AG08395 (cell line): ENCODE measurements at regions not wholly inside any gene's neighbourhood (a gene's known extent, or its start where the extent isn't known, plus 50 kb on each side); places are given as distances from the start of the nearest gene placed in this dataset.
A peak's percentile ranks its signal among the peaks of the same experiment; 100 is the strongest.

Experiments used
- DNase-seq: peaks from one replicate; pipeline ENCODE4 v3.0.0; 2012; ENCODE audit warnings: mixed read lengths, low spot score

DNA sequence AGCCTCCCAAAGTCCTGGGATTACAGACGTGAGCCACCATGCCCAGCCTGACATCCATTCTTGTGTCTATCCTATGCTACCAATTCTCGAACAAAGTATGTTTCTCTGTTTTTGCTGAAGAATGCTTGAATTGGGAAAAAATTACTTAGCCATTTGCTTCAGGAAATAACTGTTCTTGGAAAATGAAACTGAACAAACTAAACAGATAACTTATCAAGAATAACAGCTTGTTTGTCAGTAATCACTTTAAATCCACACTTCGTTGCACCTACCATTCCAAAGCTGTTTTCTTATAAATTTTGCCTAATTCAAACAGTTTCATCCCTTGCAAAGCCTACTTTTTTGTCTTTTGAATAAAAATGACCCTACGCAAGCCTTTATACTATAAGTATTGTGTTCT is 672.9 kb downstream of the SUCLG1 start:
- no peak for DNase-seq

DNA sequence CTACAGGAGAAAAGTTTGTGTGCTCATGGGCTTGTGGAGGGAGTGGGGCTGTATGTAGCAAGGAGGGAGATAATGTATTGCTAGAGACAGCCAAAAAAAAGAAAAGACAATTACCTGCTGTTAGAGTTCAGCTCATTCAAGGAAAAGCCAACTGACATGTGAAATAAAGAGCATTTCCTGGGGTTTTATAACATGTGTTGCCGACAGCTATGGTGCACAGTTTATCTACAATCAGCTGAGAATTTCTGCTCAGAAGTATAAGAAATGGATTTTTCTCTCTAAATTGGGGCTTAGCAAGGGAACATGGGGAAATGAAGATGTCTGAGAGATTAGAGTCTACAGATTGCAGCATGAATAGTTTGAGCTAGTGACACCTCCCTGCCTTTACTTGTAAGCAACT is 674.1 kb downstream of the SUCLG1 start:
- no peak for DNase-seq

- no peak for DNase-seq
Observed at GRCh38 chr2:83784315-83784714, 674.8 kb downstream of the SUCLG1 start.

DNA sequence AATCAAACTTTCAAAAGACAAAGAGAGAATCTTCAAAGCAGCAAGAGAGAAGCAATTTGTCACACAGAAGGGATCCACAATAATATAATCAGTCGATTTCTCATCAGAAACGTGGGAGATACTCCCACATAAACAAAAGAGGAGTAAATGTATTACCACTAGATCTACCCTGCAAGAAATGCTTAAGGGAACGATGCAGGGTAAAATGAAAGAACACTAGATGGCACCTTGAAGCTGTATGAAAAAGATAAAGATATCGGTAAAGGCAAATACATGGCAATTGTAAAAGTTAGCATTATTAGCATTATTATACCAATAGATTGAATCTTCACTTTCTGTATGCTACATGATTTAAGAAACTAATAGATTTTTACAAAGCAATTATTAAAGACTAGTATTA is 677.0 kb downstream of the SUCLG1 start:
- no peak for DNase-seq

- DNase-seq: no peak
Observed at GRCh38 chr2:83764447-83765005, 694.6 kb downstream of the SUCLG1 start.

DNA sequence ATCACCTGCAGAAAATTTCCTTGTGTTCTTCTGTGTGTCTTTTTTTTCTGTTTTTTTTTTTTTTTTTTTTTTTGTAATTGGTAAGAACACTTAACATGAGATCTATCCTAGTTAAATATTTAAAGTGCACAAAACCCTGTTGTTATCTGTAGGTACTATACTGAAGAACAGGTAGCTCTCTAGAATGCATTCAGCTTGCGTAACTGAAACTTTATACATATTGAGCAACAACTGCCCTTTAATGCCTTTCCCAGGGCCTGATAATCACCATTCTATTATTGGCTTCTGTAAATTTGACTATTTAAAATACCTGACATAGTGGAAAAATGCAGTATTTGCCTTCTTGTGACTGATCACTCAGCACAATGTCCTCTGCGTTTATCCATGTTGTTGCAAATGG is 701.8 kb downstream of the SUCLG1 start:
- no peak for DNase-seq

GRCh38 chr2:83756219-83756618 is 702.9 kb downstream of the SUCLG1 start:
- DNase-seq: no peak

DNA sequence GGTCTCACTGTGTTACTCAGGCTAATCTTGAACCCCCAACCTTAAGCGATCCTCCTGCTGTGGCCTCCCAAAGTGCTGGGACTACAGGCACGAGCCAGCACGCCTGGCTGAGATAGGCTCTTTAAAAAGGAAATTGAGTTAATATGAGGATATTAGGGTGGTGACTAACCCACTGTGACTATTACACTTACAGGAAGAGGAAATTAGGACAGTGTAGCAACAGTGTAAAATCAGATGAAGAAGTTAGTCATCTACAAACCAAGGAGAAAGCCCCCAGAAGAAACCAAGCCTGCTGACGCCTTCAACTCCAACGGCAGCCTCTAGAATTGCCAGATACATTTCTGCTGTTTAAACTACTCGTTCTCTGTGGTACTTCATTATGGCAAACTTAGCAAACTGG is 711.9 kb downstream of the SUCLG1 start:
- no peak for DNase-seq

GRCh38 chr2:83744855-83745254 is 714.2 kb downstream of the SUCLG1 start:
- no peak for DNase-seq

DNA sequence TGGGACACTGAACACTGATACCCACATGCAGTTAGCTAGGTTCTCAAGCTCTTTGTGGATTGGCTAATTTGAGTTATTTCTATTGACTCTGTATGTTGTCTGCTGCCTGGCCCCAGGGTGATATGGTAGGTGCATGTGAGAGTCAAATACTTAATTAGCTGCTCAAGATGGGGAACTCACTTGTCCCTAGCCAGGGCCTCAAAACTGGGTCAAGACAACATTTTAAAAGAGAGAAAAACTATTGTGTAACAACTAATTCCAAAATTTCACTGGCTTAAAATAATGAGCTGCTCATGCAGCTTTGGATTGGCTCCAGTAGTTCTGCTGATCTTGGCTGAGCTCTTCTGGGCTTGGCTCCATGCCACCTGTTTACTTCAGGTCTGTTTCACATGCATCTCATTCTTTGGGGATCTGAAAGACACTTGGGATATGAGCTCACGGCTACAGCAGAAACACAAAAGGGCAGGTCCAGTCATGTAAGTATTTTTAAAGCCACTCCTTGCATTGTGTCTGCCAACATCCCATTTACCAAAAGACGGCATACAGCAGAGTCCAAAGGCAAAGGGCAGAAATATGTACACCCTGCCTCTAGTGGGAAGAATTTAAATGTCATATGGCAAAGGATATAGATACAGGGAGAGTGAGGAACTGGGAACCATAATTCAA is 716.8 kb downstream of the SUCLG1 start:
- no peak for DNase-seq

DNA sequence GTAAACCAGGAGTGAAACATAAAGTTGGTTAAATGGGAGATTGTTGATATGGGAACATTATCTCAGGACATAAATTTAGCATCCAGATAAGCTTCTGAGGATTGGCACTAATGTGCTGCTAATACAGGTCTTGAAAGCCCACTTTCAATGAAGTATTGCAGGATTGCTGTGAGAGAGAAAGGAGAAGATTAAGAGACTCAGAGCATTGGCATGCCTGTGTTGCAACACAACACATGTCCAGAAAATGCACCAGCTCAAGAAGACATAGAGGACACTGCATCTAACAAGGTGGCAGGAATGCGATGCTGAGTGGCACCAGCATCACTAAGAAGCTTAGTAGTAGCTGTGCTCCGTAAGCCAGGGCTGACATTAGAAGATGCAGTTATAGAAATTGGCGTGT is 728.9 kb downstream of the SUCLG1 start:
- peak; percentile 2 for DNase-seq

DNA sequence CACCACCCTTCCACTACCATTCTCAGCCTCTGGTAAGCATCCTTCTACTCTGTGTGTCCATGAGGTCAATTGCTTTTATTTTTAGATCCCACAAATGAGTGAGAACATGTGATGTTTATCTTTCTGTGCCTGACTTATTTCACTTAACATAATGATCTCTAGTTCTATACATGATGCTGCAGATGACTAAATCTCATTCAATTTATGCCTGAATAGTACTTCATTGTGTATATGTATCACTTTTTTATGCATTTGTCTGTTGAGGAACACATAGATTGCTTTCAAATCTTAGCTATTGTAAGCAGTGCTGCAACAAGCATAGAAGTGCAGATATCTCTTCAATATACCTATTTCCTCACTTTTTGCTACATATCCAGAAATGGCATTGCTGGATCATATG is 733.3 kb downstream of the SUCLG1 start:
- DNase-seq: no peak

- no peak for DNase-seq
Observed at GRCh38 chr2:83705146-83705545, 753.9 kb downstream of the SUCLG1 start.

DNA sequence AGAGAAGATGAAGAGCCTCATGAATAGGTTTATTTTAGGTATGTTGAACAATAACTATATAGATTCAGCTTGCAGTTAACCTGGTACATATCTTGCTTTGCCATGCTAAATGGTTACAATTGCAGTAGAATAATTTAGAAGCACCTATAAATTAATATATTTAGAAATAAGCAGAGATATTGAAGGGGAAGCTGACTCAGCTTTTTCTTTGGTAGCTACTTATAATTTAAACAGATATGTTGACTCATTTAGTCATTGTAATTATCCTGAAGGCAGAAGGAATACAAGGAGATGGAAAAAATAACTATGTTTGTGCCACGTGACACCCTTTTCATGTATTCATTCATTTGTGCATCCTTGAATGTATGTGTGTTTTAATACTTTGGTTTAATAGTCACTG is 755.5 kb downstream of the SUCLG1 start:
- DNase-seq: no peak

GRCh38 chr2:83696838-83697237 is 762.2 kb downstream of the SUCLG1 start:
- DNase-seq: no peak

DNA sequence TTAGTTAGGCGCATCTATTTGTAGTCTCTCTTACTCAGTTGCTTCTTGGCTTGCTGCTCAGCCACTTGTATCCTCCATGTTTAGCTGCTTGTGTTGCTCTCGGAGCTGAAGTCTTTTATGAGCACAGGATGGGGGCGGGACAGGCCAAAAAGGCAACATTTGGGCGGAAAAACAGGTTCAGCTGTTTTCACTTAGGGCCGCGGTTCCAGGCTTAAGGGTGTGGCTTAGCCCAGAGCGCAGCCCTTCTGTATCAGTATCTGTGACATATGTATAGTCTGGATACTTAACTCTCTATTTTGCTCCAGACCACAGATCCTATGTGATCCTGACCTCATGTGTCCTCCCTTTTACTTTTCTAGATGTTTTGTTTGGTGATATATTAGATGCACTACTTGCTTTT is 763.5 kb downstream of the SUCLG1 start:
- no peak for DNase-seq

GRCh38 chr2:83695037-83695436 is 764.0 kb downstream of the SUCLG1 start:
- no peak for DNase-seq

GRCh38 chr2:83689402-83689801 is 769.7 kb downstream of the SUCLG1 start:
- no peak for DNase-seq

GRCh38 chr2:83686863-83687262 is 772.2 kb downstream of the SUCLG1 start:
- DNase-seq: peak; percentile 1

DNA sequence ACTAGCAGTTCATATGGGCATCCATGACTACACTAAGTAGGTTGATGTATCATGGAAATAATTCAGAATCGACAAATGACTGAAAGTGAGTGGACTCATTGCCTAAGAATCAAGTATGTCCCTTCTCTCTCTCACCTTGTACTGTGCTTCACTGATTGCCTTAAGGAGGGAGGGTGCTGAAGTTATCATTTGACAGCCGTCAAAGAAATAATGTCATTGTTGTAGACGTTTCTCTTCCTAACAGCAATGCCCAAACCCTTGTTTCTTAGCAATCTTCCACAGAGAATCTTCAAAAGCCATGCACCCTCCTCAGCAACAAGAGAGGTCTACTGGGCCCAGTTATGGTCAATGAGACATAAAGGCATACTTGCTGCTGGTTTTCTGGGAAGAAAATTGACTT is 785.0 kb downstream of the SUCLG1 start:
- no peak for DNase-seq

DNA sequence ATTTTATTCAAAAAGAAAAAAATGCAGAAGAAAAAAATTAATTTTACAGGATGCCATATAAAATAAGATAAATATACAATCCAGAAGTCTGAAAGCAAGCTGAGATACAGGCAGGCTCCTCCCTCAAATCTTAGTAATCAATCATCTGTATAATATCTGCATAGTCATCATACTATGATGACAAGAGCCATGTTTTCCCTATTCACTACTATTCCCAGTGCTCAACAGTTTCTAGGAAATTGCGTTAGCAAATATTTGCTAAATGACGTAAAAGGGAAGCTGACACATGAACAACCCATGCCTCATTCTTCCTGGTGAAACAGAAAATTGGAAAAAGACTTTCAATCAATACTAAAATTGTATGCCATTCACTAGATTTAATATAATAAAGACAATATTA is 793.2 kb downstream of the SUCLG1 start:
- DNase-seq: no peak

DNA sequence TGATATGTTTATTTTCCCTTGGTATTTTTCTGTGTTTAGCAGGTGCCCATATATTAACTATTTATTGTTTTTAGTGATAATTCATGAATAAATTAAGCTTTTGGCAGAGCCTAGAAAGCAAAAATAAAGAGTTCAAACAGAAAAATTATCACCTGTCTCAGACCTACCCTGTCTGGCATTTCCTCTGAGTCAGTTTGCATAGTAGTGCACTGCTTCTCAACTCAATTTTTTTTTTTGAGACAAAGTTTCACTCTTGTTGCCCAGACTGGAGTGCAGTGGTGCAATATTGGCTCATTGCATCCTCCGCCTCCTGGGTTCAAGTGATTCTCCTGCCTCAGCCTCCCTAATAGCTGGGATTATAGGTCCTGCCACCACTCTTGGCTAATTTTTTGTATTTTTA is 793.9 kb downstream of the SUCLG1 start:
- no peak for DNase-seq

GRCh38 chr2:83661711-83662110 is 797.4 kb downstream of the SUCLG1 start:
- no peak for DNase-seq

- no peak for DNase-seq
Observed at GRCh38 chr2:83654091-83654611, 804.9 kb downstream of the SUCLG1 start.
